Spleen (tissue), 7 donors: ENCODE measurements at regions not wholly inside any gene's neighbourhood (a gene's known extent, or its start where the extent isn't known, plus 50 kb on each side); places are given as distances from the start of the nearest gene placed in this dataset.

ENCODE experiments used
- CTCF ChIP-seq, 11 experiments: fragments of 200-600 bp in 7 of 11; fragments of 450-650 bp in 4 of 11; sonication (generic) in 4 of 11; IDR thresholded peaks in 8 of 11; conservative IDR thresholded peaks in 3 of 11; 1 replicate in 7 of 11; 2 replicates in 4 of 11; pipeline versions ENCODE4 v1.4.0 to v1.8.0; 2016 to 2021; ENCODE audit warnings: antibody characterized with exemption in 11 of 11, inconsistent platforms in 4 of 11, mild to moderate bottlenecking in 1 of 11
- POLR2A ChIP-seq, 3 donors: fragments of 450-650 bp; IDR thresholded peaks; one replicate each; pipeline ENCODE4 v1.5.1; 2017; ENCODE audit warnings: antibody characterized with exemption in 3 of 3, mild to moderate bottlenecking in 1 of 3
- donor health status: DM: no; HTN: no; CAD: no; lungs with moderate emphysema.
- donor health status: DM: no; HTN: no; CAD: no.
- donor health status: DM: no; HTN: no; CAD: no.

GRCh38 chr4:175386776-175387507 lies 425.1 kb downstream of the GPM6A start:
- TF ChIP-seq CTCF (IDR thresholded peaks at IDR 0.05 in 8 of 11, conservative IDR thresholded peaks at IDR 0.05 in 3 of 11) (no peak), POLR2A (IDR thresholded peaks at IDR 0.05) (no peak)
